ENCODE measurements at regions not wholly inside any gene's neighbourhood (a gene's known extent, or its start where the extent isn't known, plus 50 kb on each side); places are given as distances from the start of the nearest gene placed in this dataset.
A peak's percentile ranks its signal among the peaks of the same experiment; 100 is the strongest.

- H3K9me3 Mint-ChIP-seq: no peaks in the 10 kb centered on the region
- peaks cover 2% of the 10 kb centered on the region; the same call in 1 of the 2 replicates for H3K27me3 Mint-ChIP-seq (ENCODE audit: insufficient read depth)
- no peak overlapping the region for H3K27ac Mint-ChIP-seq
- TF ChIP-seq, protein P1, sequence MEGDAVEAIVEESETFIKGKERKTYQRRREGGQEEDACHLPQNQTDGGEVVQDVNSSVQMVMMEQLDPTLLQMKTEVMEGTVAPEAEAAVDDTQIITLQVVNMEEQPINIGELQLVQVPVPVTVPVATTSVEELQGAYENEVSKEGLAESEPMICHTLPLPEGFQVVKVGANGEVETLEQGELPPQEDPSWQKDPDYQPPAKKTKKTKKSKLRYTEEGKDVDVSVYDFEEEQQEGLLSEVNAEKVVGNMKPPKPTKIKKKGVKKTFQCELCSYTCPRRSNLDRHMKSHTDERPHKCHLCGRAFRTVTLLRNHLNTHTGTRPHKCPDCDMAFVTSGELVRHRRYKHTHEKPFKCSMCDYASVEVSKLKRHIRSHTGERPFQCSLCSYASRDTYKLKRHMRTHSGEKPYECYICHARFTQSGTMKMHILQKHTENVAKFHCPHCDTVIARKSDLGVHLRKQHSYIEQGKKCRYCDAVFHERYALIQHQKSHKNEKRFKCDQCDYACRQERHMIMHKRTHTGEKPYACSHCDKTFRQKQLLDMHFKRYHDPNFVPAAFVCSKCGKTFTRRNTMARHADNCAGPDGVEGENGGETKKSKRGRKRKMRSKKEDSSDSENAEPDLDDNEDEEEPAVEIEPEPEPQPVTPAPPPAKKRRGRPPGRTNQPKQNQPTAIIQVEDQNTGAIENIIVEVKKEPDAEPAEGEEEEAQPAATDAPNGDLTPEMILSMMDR (IDR thresholded peaks at IDR 0.05): no peak
- no peaks in the 10 kb centered on the region for H3K36me3 Mint-ChIP-seq (ENCODE audit: low read depth)
- no peaks in the 10 kb centered on the region for H3K4me1 Mint-ChIP-seq (ENCODE audit: low read depth)
- no peak for DNase-seq
- no peak overlapping the region for H3K4me3 Mint-ChIP-seq
Observed at GRCh38 chr9:22990349-22990748, 543.7 kb downstream of the DMRTA1 start.

DNA sequence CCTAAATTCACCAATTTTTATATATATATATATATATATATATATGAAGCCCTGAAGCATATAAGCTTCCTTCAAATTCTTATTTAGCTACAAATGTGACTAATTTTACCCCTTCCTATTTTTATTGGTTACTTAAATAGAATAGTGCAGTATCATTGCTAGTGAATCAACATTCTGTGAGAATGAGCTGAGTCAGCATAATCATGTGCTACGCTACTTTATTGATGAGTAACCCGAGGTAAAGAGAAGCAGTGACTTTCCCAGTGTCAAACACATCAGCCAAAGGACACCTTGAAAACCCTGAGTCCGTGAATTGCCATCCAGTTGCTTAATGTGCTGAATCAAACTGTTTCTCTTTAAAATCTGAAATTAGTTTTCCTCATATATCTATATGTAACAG lies 546.2 kb downstream of the DMRTA1 start:
- Mint-ChIP-seq H3K36me3 (ENCODE audit: low read depth) (0 out of 2 replicates have a peak, but pooled peaks cover 3% of the 10 kb centered on the region), H3K27me3 (ENCODE audit: insufficient read depth) (peaks cover 2% of the 10 kb centered on the region; the same call in 1 of the 2 replicates)

DNA sequence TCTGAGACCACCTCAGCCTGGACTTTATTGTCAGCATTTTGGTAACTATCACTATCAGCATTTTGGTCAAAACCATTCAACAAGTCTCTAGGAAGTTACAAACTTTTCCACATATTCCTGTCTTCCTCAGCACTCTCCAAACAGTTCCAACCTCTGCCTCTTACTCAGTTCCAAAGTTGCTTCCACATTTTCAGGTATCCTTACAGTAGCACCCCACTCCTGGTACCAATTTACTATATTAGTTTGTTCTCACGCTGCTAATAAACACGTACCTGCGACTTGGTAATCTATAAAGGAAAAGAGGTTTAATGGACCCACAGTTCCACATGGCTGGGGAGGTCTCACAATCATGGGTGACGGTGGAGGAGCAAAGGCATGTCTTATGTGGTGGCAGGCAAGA lies 551.3 kb downstream of the DMRTA1 start:
- Mint-ChIP-seq H3K27ac (no peak overlapping the region), H3K4me1 (ENCODE audit: low read depth) (no peaks in the 10 kb centered on the region), H3K9me3 (peaks cover 23% of the 10 kb centered on the region), H3K4me3 (no peak overlapping the region), H3K36me3 (ENCODE audit: low read depth) (0 out of 2 replicates have a peak, but pooled peaks cover 8% of the 10 kb centered on the region), H3K27me3 (ENCODE audit: insufficient read depth) (no peaks in the 10 kb centered on the region)
- TF ChIP-seq, protein P1 (IDR thresholded peaks at IDR 0.05): no peak
- no peak for DNase-seq

More for the DNA sequence above, 546.2 kb downstream of the DMRTA1 start:
- H3K4me1 Mint-ChIP-seq (ENCODE audit: low read depth): no peaks in the 10 kb centered on the region
- no peak for DNase-seq
- TF ChIP-seq, protein P1 (IDR thresholded peaks at IDR 0.05): no peak
- H3K27ac Mint-ChIP-seq: no peak overlapping the region
- H3K9me3 Mint-ChIP-seq: peaks cover 8% of the 10 kb centered on the region
- no peak overlapping the region for H3K4me3 Mint-ChIP-seq

GRCh38 chr9:23005156-23005555 lies 558.5 kb downstream of the DMRTA1 start:
- Mint-ChIP-seq H3K4me1 (ENCODE audit: low read depth) (no peaks in the 10 kb centered on the region), H3K4me3 (no peak overlapping the region), H3K27me3 (ENCODE audit: insufficient read depth) (peaks cover 8% of the 10 kb centered on the region; the same call in 1 of the 2 replicates), H3K9me3 (no peaks in the 10 kb centered on the region), H3K27ac (no peak overlapping the region), H3K36me3 (ENCODE audit: low read depth) (no peaks in the 10 kb centered on the region)
- TF ChIP-seq, protein P1 (IDR thresholded peaks at IDR 0.05): no peak
- no peak for DNase-seq

DNA sequence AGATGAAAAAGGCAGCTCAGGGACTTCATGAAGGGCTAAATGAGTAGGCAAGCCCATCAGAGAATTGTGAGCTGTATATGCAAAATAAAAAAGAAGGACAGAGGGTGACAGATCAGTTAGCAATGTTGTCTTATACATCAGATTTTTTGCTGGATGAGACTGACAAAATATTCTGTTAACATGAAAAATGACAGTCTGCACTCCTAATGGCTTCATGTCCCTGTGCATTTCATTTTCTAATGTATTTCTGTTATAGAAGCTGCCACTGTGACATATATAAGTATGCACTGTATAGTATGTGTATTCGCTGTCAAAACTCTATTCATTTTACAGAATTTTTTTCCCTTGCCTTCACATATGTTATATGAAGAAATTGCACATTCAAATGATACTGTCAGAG lies 559.5 kb downstream of the DMRTA1 start:
- DNase-seq: no peak
- no peaks in the 10 kb centered on the region for H3K36me3 Mint-ChIP-seq (ENCODE audit: low read depth)
- H3K4me1 Mint-ChIP-seq (ENCODE audit: low read depth): no peaks in the 10 kb centered on the region
- no peak overlapping the region for H3K27ac Mint-ChIP-seq
- TF ChIP-seq, protein P1 (IDR thresholded peaks at IDR 0.05): no peak
- H3K4me3 Mint-ChIP-seq: no peak overlapping the region
- no peaks in the 10 kb centered on the region for H3K9me3 Mint-ChIP-seq
- H3K27me3 Mint-ChIP-seq (ENCODE audit: insufficient read depth): peaks cover 8% of the 10 kb centered on the region; the same call in 1 of the 2 replicates

GRCh38 chr9:23011669-23012068 lies 565.0 kb downstream of the DMRTA1 start:
- H3K27ac Mint-ChIP-seq: no peak overlapping the region
- no peak overlapping the region for H3K4me3 Mint-ChIP-seq
- TF ChIP-seq, protein P1 (IDR thresholded peaks at IDR 0.05): no peak
- no peaks in the 10 kb centered on the region for H3K36me3 Mint-ChIP-seq (ENCODE audit: low read depth)
- peaks cover 10% of the 10 kb centered on the region; the same call in 1 of the 2 replicates for H3K4me1 Mint-ChIP-seq (ENCODE audit: low read depth)
- DNase-seq: peak; percentile 32
- H3K27me3 Mint-ChIP-seq (ENCODE audit: insufficient read depth): no peaks in the 10 kb centered on the region
- no peaks in the 10 kb centered on the region for H3K9me3 Mint-ChIP-seq
